SW480 (cell line): ENCODE measurements at regions not wholly inside any gene's neighbourhood (a gene's known extent, or its start where the extent isn't known, plus 50 kb on each side); places are given as distances from the start of the nearest gene placed in this dataset.

Experiments
- DNase-seq: peaks from one replicate; pipeline ENCODE4 v3.0.0-alpha.2; 2016; ENCODE audit warnings: low spot score

DNA sequence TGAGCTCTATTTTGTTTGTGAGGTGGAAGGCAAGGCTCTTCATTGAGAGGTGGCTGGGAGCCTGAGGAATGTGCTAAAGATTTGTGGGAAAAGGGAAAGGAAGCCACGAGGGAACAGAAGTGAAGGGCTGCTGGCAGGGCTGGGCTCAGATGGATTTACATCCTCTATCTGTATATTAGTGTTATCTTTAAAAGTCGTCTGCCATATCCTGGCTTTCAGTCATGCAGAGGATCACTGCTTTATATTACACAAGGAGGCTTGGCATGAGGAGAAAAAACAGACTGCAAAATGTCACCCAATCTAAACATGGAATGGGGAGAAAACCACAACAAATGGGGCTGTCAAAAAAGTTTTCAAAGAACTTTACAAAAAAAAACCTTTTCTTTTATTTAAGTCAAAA is 434.4 kb downstream of the HRH4 start:
- no peak for DNase-seq

DNA sequence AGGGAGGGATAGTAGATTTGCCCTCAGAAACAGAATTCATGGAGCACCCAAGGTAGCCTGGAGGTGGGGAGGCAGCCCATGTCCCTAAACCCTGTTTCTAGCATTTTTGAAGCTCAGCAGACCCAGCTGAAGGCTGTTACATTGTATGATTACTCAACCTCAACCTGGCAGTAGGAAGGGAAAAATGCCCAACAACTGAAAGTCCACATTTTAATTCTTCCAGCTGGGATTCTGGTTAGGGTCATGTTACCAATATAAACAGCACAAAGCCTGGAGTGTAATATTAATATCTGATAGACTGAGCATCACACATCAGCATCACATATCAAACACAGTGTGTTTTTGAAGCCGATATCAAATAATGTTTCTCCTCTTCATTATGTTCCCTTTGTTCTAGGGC is 437.0 kb downstream of the HRH4 start:
- DNase-seq = no peak

DNA sequence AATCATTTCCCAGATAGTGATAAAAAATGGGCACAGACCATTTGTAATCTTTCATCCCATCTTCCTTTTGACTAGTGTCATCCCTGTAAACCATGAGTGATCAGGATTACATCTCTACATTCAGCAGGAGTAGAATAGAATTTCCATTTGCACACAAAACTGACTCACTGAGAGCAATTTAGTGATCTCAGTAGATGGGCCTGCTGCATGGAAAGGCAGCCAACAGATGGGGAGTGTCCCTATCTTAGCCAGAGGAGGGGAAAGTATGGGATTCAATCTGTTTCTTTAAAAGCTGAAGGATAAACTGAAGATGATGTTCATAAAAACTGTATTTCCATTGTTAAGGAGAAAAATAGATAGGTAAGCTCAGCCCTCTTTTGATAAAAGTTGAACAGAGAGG is 441.7 kb downstream of the ZNF521 start:
- DNase-seq = no peak

DNA sequence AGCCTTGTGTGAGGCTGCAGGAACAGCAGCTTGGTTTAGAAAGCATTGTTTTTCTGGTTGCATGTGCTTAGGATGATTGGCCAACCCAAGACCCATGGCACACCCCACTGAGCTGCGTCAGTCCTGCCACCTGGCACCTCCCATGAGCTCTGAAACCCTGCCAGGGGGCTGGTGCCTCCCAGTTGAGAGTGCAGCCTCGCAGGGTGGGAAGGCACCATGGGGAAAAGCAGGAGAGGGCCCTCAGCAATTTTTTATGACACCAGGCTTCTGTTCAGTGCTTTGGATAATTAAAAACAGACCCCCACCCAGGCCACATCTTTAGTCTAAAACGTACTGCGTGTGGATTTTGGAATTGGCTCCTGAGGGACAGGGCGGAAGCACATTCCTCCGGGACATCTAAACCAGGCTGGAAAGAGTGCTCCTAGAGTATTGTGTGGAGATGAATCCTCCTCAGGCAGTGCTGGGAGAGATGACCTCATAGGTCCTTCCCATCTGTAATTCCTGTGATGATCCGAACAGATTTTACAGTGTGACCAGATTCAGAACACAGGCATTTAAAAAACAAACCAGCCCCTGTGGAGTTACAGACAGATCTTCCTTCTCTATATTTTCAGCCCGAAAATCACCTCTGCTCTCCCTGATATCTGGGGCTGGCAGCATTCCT is 438.3 kb downstream of the ZNF521 start:
- DNase-seq = no peak

DNA sequence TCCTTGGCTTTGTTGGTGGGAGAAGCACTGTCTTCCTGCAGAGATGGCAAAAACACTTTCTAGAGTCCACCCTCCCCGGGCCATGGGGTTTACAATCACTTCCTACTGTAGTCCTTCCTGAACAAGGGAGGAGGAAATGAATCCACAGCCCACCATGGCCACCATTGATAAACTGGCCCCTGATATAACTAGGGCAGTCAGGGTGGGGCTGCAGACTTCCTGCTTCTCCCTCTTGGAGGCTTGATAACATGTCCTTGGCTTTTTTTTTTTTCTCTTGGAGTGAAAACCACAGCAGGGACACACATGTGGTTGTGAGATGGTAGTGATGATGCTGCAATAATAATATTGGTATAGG is 437.8 kb downstream of the ZNF521 start:
- no peak for DNase-seq

DNA sequence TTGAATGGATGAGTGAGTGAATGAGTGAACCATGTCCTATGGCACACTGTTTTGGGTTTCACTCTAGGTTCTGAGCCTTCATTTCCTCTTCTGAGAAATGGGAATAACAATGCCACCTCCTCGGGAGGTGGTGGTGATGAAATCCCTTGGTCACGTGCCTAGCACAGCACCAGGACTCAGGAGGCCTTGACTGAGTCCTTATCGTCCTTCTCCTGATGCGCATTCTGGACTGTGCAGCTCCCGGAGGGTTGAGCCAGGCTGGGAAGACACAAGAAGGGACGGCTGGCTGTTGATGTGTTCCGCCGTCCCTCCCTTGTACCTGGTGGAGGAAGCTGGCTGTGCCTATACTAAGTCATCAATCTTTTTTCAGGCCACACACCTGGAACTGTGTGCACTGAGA is 437.3 kb downstream of the ZNF521 start:
- DNase-seq = no peak

DNA sequence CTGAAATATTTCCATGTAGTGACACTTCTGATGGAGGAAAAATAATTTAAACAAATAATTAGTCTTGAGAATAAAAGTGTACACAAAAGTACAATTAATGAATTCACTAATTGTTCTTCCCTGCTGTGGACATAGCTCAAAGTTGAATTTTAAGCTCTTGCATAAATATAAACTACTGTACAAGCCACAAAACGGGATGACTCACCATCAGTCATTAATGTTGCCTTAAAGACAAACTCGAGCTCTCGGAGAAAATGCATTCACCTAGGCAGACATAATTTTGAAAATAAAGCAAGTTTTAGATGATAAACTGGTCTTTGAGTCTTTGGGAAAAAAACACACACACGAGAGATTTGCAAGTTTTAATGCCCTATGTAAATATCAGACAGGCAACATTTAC is 436.4 kb downstream of the ZNF521 start:
- peak; percentile 22 for DNase-seq

DNA sequence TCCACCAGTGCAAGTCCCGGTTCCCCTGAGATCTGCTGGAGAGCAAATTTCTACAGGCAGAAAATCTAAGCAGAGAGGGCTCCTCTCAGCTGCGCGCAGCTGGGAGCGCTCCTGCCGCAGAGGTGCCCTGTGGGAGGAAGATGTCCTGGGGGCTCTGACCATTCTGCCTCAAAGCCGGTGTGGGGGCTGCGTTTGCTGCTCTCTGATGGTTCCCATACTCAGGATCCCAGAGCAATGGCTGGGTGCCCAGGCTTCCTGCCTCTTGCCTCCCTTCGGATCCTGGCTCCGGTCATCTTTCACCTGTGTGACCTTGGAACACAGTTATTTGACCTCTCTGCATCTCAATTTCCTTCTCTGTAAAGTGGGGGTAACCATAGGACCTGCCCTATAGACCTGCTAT is 434.2 kb downstream of the ZNF521 start:
- no peak for DNase-seq

DNA sequence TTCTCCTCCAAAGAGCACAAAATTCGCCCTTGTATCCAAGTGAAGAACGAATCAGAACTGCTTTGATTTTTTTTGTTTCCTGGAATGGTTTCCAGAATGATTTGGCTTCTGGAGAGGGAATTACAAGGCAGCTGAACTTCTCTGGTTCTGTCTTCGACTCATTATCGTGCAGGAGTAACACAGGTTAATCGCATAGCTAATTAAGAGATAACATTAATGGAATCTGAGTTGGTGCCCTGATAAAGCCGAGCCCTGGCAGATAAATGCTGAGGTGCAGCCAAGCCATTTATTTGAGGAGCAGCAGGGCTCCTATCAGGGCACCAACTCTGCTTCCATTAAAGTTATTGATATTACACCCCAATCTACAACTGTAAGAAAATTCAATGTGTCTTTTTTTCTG is 433.7 kb downstream of the ZNF521 start:
- DNase-seq = no peak

DNA sequence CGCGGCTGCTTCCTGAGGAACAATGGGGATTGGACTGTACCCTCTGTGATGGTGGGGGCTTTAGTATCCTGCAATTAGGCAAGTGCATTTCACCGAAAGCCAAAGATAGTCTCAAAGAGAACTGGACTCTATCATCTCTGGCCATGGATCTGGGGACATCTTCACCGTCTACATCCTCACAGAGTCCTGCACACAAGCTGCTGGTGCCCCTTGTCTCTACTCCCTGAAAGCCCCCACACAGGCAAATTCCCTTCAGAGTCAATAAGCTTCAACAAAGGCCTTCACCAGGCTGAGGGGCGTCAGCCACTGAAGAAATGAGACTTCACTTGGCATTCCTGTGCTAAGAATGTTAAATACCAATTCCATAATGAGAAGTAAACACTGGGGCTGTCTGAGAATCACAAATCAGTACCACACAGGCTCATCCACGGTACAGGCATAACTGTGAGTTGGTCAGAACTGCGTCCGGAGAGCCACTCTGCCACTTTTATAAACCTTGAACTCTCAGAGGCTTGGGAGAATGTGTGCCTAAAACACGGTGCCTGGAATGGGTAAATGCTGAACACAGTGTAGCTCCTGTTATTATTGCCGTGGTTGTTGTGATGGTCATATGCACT is 432.7 kb downstream of the ZNF521 start:
- no peak for DNase-seq

DNA sequence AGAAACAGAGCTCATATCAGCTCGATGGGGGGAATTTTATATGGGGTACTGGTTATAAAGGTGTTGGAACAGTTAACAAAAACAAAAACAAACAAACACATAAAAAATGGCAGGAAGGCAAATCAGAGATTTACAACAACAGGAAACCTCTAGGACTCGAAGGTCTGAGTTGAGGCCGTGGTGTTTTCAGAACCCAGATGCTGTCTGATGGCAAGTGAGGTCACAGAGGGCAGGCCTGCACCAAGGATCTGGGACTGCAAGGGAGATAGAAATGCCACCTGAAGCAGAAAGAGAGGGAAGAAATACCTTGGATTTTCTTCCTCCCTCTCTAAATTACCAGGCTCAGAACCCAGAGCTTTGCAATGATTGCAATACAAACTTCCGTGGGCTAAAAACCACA is 429.5 kb downstream of the ZNF521 start:
- DNase-seq = no peak

DNA sequence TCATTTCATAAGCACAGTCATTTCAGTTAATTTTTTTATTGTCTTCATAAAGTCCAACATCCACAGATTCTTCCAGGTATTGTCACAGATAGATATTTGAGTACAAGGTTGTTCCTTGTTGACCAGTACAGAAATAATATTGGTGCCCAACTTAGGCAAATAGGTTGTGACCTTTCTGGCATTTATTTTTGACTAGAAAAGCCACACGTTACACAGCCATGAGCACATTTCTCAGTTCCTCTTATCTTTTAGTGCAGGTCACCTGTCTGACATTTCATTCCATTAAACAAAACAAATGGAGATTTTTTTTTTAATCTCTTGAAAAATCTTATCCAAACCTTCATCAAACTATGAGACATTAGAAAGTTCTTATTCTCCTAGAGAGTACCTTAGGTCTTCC is 428.8 kb downstream of the ZNF521 start:
- no peak for DNase-seq

DNA sequence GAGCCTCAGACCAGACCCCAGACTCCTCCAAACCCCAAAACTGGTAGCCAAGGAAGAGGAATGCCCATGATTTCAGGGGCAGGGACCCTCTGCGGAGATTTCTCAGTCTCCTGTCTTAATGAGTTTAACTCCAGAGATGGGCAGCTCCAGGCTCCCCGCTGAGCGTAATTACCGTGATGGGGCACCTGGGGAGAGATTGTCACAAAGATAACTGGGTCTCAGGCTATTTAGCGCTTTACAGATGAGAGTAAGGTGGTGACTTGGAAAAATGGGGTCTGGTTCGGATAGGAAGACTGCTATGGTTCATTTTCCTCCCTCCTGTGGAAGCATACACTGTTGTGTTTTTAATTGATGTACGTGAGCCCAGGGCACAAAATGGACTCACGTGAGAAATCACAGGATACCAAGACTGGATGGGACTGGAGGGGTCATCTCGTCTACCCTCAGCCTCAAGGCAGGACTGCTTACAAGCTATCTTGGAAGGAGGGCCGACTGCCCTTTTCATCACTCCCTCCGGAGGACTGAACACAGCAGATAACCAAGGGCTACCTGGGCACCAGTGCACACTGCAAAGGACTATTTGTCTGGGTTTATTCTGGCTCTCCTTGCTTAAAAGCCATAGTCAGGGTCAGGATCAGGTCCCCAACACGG is 427.8 kb downstream of the ZNF521 start:
- no peak for DNase-seq

DNA sequence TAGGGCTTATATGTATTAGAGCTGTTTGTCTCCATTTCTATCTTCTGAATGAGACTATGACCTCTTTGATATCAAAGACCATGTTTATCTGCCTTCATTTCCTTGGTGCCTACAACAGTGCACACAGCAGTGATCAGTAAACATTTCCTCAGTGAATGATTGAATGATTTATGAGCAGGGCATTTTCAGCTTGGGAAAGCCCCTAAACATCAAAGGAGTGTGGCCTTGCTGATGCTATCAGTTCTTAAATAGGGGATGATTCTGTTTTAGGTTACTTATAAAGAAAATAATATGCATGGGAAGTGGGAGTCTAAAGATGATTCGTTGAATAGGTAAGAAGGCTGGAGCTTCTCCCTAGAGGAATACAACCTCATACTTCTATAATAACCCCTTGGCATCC is 425.3 kb downstream of the ZNF521 start:
- no peak for DNase-seq

DNA sequence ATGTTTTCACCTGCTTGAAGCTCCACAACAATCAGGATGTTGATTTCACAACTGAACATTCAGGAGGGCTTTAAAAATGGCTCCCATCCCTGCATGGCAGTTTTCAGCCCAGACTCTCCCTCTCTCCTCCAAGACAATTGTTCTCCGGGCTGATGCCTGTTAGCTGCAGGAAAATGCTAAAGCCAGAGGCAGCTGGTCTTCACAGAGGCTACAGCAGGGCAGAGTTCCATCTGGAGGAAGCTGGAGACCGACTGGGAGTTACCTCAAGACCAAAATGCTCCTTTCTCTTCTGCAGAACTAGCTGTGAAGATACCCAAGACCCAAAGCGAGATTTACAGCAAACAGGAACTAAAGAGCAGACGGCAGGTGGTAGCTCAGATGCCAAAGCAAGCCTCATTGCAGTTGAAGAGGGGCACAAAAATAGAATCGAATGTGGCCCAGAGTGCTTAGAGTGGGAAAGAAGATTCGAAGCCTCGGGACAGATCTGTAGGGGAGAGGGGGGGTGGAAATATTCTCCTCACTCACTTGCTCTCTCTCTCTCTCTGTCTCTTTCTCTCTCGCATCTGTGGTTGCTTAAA is 423.6 kb downstream of the ZNF521 start:
- DNase-seq = no peak

DNA sequence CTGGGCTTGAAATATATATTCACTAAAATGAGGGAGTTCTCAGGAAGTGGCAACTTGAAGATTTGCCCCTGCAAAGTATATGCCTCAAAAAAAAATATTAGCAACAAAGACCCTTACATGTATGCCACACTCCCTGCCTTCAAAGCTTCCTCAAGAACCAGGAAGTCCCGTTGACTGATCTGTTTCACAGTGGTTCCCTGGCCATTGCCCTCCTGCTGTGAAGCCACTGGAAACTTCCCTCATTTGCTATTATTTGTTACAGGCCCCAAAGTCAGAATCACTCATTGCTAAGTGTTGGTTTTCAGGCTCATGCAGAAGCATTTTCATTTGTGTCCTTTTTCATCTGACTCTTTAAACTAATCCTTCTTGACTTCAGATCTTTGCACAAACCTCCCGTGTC is 421.5 kb downstream of the ZNF521 start:
- DNase-seq = no peak

DNA sequence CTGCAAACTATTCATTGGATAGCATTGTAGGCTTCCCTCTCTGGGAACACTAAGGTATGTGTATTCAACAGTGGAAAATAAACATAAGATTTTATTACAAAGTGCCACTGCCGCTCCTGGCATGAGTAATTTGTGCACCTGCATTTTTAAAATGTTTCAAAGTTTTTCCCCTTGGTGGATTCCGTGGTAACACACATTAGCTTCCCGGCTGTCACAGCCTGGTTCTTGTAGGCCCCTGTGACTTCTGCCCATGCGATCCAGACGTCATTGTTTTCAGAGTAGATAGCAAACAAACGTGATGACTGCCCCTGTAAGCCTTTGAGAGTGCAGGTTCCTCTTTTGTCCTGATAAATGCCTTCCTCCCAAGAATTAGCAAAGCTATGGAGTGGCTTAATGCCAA is 421.0 kb downstream of the ZNF521 start:
- peak; percentile 2 for DNase-seq

DNA sequence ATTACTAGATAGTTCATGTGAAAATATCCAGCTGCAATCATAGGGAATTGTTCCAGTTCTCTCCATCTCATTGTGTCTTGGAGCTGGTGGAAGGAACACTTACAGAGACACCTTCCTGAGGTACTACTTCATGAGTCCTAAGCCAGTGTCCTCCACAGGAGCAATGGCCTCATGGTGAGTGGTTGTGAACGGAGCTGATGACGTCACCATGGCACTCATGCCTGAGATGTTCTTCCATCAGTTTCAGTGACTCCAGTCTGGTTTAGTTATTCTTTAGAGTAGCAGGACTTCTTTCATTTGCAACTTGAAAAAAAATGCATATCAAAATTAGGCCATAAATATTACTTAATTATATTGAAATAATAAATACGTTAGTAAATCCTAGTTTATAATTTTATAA is 418.6 kb downstream of the ZNF521 start:
- no peak for DNase-seq

DNA sequence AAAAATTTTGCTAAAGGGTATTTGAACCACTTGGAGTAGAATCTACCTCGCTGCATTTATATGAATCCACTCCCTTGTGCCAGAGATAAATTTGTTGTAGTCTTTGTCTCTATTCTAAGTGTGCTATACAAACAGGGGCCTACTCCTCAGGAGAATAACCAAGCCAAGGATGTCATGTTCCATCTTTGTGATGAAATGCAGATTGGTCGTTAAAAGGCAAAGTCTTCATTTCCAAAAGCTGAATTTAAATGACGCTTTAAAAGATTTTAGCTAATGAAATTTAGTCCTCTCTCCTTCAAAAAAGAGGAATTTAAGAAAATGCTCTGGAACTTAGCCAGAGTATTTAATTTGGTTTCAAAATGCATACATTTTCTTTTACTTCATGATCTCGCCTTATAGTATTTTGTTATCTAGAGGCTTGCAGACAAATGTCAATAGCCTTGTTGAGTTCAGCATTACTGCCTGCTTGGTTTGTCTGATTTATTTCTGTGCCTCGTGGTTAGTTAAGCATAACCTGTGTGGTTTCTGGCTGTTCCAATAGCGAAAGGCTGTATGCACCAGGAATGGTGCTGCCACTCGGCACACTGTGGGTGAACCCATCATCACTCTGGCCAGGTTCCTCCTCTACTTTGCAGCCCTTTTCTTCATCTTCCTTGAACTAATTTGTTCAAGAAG is 417.6 kb downstream of the ZNF521 start:
- DNase-seq = no peak

DNA sequence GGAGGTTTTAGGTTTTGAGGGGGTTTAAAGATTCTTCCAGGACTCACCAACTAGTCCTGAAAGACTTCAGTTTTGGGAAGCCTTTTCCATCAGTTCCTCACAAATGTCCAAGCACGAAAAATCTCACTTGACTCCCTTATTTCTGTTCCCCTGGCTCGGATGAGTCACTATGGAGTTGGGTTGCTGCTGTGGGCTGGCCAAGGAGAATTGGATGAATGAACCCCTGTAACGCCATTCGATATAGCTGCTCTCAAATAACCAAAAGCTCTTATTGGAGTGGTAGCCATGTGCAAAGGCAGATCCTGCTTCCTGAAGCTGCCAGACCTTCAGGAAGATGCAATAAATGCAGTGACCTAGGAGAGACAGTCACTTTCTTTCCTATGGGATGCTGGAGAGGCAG is 417.0 kb downstream of the ZNF521 start:
- DNase-seq = no peak

DNA sequence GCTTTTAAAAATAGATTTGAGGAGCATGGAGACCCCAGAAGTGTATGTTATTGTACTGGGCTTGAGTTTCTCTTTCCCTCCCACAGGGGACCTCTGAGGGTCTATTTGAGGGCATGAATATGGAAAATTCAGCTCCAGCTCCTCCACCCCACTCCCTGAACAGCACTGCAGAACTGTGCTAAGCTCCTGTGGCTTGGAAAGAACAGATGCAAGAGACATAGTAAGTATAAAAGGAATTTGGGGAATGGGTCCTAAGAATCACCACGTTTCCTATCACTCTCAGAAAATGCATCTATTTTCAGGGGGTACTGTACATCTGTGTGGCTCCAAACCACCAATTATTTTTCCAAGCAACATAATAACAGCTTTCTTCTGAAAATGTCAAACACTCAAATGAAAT is 416.1 kb downstream of the ZNF521 start:
- no peak for DNase-seq

DNA sequence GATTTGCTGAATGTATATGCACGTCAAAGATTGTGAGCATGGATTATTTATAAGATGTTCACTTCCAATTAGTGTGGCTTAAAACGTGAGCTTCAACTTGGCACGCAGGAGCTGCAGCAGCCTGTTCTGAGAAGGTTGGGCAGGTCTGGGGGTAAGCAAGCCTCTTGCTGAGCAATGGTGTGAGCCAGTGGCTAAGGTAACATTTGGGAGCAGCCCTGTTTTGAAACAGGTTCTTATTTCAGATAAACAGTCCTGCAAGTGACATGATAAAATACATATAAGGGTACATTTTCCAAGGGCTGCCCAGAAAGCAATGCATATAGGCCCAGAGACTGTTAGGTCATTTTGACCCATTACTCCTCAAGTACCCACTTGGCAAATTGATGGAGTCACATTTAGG is 415.3 kb downstream of the ZNF521 start:
- no peak for DNase-seq
